SH-SY5Y (cell line): ENCODE measurements at regions not wholly inside any gene's neighbourhood (a gene's known extent, or its start where the extent isn't known, plus 50 kb on each side); places are given as distances from the start of the nearest gene placed in this dataset.

Experiments
- GATA2 ChIP-seq: IDR thresholded peaks from 2 replicates; pipeline ENCODE4 v1.6.1; 2011; ENCODE audit warnings: mild to moderate bottlenecking, low read depth, low read length
- GATA3 ChIP-seq: IDR thresholded peaks from 2 replicates; pipeline ENCODE4 v1.6.1; 2011; ENCODE audit warnings: low read depth, mild to moderate bottlenecking, low read length, moderate library complexity

GRCh38 chr6:67221226-67221625 is 1413.9 kb upstream of the ADGRB3 start:
- TF ChIP-seq GATA2 (no peak), GATA3 (no peak)

DNA sequence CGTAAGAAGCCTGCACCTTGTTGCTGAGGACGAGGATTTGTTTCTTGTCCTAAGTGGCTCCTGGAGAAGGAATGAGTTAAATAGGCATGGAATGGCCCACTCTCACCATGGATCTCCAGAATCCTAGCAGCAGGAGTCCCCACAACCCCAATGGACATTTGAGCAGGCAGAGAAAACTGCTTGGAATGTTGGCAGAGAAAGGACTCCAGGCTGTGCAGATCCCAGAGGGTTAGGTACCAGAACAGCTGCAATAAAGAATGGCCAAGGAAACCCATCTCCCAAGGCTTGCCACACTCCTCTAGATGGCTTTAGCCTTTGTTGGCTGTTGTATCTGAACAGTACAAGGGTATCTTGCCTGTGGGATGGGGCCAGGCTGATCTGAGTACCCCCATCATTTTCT is 1415.7 kb upstream of the ADGRB3 start:
- TF ChIP-seq GATA2 = no peak
- no peak for TF ChIP-seq GATA3

DNA sequence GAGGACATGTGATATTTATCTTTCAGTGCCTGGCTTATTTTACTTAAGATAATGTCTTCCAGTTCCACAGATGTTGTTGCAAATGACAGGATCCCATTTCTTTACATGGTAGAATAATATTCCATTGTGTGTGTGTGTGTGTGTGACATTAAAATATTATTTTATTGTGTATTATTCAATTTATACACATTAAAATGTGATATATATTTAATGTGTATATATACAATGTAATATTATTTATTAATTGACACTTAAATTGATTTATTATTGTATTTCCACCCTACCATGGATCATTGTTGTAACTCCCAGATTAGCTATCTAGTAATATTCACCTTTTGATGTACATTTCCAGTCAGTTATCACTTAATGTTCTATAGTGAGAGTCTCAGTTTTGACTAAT is 1422.5 kb upstream of the ADGRB3 start:
- TF ChIP-seq GATA2 (no peak), GATA3 (no peak)

GRCh38 chr6:67210450-67210849 is 1424.6 kb upstream of the ADGRB3 start:
- no peak for TF ChIP-seq GATA3
- no peak for TF ChIP-seq GATA2

- TF ChIP-seq GATA2 = no peak
- TF ChIP-seq GATA3 = no peak
Measured at GRCh38 chr6:67201563-67201962, 1433.5 kb upstream of the ADGRB3 start.

GRCh38 chr6:67200626-67201403 is 1434.3 kb upstream of the ADGRB3 start:
- TF ChIP-seq GATA3 = no peak
- TF ChIP-seq GATA2 = no peak

- no peak for TF ChIP-seq GATA3
- TF ChIP-seq GATA2 = no peak
Measured at GRCh38 chr6:67199425-67199824, 1435.7 kb upstream of the ADGRB3 start.

DNA sequence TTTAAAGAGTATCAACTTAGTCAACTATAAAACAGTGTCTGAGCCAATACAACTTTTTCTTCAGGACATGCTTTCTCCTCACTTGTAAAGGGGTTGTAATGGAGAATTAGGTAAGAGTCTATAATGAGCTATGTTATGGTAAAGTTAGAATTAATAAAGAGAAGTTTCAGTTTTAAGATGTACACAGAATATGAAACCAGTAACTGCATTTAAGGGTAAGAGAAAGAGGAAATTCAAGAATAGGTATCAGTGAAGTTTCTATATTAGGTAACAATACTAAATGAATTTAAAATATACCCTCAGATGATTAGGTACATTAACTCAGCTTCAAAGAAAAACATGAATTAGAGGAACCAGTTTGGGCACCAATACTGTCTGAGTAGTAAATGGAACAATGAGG is 1444.3 kb upstream of the ADGRB3 start:
- TF ChIP-seq GATA3 = no peak
- TF ChIP-seq GATA2 = no peak

DNA sequence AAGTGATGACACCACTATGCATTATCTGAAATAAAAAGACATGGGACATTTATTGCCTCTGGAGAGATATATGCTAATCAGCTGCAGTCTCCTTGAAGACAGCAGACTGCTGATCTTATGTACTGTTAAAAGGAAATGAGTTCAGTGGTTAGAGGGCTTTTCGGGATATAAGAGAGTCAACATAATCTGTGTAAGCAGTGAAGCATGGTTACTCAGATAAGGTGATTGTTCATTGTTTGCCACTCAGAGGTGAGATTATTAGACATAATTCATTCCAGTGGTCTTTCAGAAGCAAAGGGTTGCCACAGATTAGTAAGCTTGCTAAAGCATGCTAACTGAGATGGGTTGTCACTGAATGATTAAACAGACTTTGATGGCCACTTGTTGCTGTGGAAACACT is 1450.7 kb upstream of the ADGRB3 start:
- no peak for TF ChIP-seq GATA2
- TF ChIP-seq GATA3 = no peak

- no peak for TF ChIP-seq GATA2
- no peak for TF ChIP-seq GATA3
Measured at GRCh38 chr6:67175101-67175500, 1460.0 kb upstream of the ADGRB3 start.

- no peak for TF ChIP-seq GATA2
- TF ChIP-seq GATA3 = no peak
Measured at GRCh38 chr6:67165606-67166005, 1458.6 kb upstream of the EYS start.

DNA sequence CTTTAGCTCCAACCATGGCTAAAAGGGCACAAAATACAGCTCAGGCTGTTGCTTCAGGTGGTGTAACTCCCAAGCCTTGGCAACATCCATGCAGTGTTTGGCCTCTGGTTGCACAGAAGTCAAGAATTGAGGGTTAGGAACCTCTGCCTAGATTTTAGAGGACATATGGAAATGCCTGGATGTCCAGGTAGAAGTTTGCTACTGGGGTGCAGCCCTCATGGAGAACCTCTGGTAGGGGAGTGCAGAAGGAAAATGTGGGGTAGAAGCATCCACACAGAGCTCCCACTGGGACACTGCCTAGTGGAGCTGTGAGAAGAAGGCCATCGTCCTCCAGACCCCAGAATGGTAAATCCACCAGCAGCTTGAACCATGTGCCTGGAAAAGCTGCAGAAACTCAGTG is 1453.8 kb upstream of the EYS start:
- no peak for TF ChIP-seq GATA3
- no peak for TF ChIP-seq GATA2

DNA sequence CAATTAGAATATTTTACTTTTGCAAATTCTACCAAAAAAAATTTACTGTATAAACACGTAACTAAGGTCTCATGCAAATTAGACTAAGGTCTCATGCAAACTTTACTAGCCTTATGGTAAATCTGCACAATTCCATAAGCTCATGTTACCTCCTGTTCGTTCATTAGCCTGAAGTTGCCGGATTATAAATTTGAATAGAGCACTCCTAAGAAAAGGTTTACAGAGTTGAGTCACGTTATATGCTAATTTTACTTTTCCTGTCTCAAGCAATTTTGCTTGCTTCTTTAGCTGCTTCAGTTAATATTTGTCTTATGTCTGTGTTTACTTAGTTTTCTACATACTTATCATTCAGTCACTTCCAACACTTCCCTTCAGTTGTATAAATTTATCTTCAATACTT is 1434.0 kb upstream of the EYS start:
- no peak for TF ChIP-seq GATA3
- no peak for TF ChIP-seq GATA2

DNA sequence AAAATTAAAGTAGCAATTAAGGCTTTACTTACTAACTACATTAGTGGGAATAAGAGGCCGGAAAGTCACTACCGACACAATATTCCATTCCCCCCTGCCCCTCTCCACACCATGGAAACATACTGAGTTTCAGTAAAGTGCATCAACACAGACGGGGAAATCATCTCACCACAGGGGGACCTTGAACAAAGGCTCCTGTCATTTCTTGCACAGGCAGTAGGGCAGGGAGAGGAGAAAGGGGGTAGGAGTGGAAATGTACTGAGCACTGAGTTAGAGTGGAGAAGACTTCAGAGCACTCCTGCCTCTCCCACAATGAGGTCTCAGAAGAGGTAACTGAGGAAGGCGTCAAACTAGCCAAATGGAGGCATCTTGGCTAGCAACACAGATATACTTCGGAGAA is 1426.9 kb upstream of the EYS start:
- TF ChIP-seq GATA2 = no peak
- no peak for TF ChIP-seq GATA3

GRCh38 chr6:67131827-67132226 is 1424.8 kb upstream of the EYS start:
- TF ChIP-seq GATA3 = no peak
- TF ChIP-seq GATA2 = no peak

GRCh38 chr6:67129780-67130179 is 1422.8 kb upstream of the EYS start:
- TF ChIP-seq GATA2 (no peak), GATA3 (no peak)
